ENCODE measurements at regions not wholly inside any gene's neighbourhood (a gene's known extent, or its start where the extent isn't known, plus 50 kb on each side); places are given as distances from the start of the nearest gene placed in this dataset.
"Not testable (repeated sequence)": the region's sequence is repeated elsewhere in the genome, so short reads cannot be mapped to it uniquely, and the experiment has no call there.

- TF ChIP-seq POLR2AphosphoS5 (IDR thresholded peaks at IDR 0.05) = no peak
- no peak for TF ChIP-seq POLR2A (IDR thresholded peaks at IDR 0.05)
- no peak for TF ChIP-seq EP300 (IDR thresholded peaks at IDR 0.05)
- no peak for TF ChIP-seq CTCF (IDR thresholded peaks at IDR 0.05)
- H3K36me3 ChIP-seq = no peaks in the 10 kb centered on the region
- no peak for DNase-seq (ENCODE audit: low spot score in 2 of 2)
- no peaks in the 10 kb centered on the region for H3K9me3 ChIP-seq
- H3K4me1 ChIP-seq = no peaks in the 10 kb centered on the region
- H3K4me3 ChIP-seq = no peak overlapping the region
- 67% methylated on average over 6 of the region's 6 CpGs for WGBS
- H3K27me3 ChIP-seq = no peaks in the 10 kb centered on the region
- H3K27ac ChIP-seq = no peak overlapping the region
Measured at GRCh38 chr13:63446329-63446728, 2030.7 kb upstream of the PCDH20 start.

DNA sequence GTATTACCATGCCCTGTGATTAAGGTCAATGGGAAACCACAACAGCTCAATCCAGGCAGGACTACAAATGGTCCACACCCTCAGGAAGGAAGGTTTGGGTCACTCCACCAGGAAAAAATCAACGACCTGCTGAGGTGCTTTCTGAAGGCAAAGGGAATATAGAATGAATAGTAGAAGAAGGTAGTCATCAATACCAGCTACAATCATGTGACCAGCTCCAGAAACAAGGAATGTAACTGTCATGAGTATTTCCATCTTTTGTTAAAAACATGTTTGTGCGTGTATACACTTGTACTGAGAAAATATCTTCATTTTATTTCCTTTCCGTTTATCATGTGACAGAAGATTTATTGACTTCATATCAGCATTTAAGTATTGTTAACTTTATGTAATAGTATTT lies 2028.6 kb upstream of the PCDH20 start:
- not testable (repeated sequence) for DNase-seq (ENCODE audit: low spot score in 2 of 2); H3K27me3 ChIP-seq; H3K9me3 ChIP-seq; H3K4me1 ChIP-seq; H3K4me3 ChIP-seq; H3K36me3 ChIP-seq; H3K27ac ChIP-seq
- 74% methylated on average over 3 of the region's 3 CpGs for WGBS

GRCh38 chr13:63438951-63439350 lies 2023.3 kb upstream of the PCDH20 start:
- H3K9me3 ChIP-seq = no peaks in the 10 kb centered on the region
- H3K27ac ChIP-seq = no peak overlapping the region
- no peaks in the 10 kb centered on the region for H3K27me3 ChIP-seq
- no peaks in the 10 kb centered on the region for H3K36me3 ChIP-seq
- DNase-seq (ENCODE audit: low spot score in 2 of 2) = no peak
- H3K4me1 ChIP-seq = no peaks in the 10 kb centered on the region
- TF ChIP-seq EP300 (IDR thresholded peaks at IDR 0.05) = no peak
- TF ChIP-seq POLR2A (IDR thresholded peaks at IDR 0.05) = no peak
- no peak for TF ChIP-seq POLR2AphosphoS5 (IDR thresholded peaks at IDR 0.05)
- TF ChIP-seq CTCF (IDR thresholded peaks at IDR 0.05) = no peak
- no peak overlapping the region for H3K4me3 ChIP-seq
- 40% methylated on average over 4 of the region's 4 CpGs for WGBS

- 88% methylated on average over 2 of the region's 2 CpGs for WGBS
- no peak overlapping the region for H3K27ac ChIP-seq
- H3K4me3 ChIP-seq = no peak overlapping the region
- H3K27me3 ChIP-seq = no peaks in the 10 kb centered on the region
- no peaks in the 10 kb centered on the region for H3K9me3 ChIP-seq
- no peak for TF ChIP-seq POLR2A (IDR thresholded peaks at IDR 0.05)
- no peak for TF ChIP-seq POLR2AphosphoS5 (IDR thresholded peaks at IDR 0.05)
- TF ChIP-seq EP300 (IDR thresholded peaks at IDR 0.05) = no peak
- no peak for TF ChIP-seq CTCF (IDR thresholded peaks at IDR 0.05)
- DNase-seq (ENCODE audit: low spot score in 2 of 2) = no peak
- H3K4me1 ChIP-seq = no peaks in the 10 kb centered on the region
- no peaks in the 10 kb centered on the region for H3K36me3 ChIP-seq
Measured at GRCh38 chr13:63436325-63436668, 2020.6 kb upstream of the PCDH20 start.

DNA sequence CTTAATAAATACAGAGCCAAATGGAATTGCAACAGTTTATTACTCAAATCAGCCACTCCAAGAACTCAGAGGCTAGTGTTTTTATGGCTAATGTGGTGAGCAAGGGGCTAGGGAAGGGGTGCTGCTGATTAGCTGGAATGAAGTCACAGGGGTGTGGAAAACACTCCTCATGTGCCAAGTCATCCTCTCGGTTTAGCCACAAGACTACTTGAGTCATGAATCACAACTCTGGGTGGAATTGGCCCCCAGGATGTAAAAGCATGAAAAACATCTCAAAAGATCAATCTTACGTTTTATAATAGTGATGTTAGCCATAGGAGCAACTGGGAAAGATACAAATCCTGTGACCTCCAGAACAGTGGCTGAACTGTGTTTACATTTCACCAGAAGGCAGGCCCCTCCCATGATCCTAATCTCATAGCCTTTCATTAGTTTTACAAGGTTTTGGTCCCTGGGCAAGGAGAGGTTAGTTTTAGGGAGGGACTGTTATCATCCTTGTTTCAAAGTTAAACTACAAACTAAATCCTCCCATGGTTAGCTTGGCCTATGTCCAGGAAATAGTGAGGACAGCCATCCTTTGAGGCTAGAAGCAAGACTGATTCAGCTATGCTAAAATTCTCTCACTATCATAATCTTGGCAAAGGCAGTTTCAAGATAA lies 2020.1 kb upstream of the PCDH20 start:
- TF ChIP-seq EP300 (IDR thresholded peaks at IDR 0.05) (no peak), POLR2A (IDR thresholded peaks at IDR 0.05) (no peak), POLR2AphosphoS5 (IDR thresholded peaks at IDR 0.05) (no peak), CTCF (IDR thresholded peaks at IDR 0.05) (no peak)
- 19% methylated on average over 2 of the region's 2 CpGs for WGBS
- no peak for DNase-seq (ENCODE audit: low spot score in 2 of 2)
- Histone ChIP-seq H3K36me3 (no peaks in the 10 kb centered on the region), H3K4me3 (no peak overlapping the region), H3K4me1 (no peaks in the 10 kb centered on the region), H3K9me3 (no peaks in the 10 kb centered on the region), H3K27ac (no peak overlapping the region), H3K27me3 (no peaks in the 10 kb centered on the region)

GRCh38 chr13:63433546-63434150 lies 2018.0 kb upstream of the PCDH20 start:
- DNase-seq (ENCODE audit: low spot score in 2 of 2) = no peak
- no peak for TF ChIP-seq POLR2A (IDR thresholded peaks at IDR 0.05)
- TF ChIP-seq EP300 (IDR thresholded peaks at IDR 0.05) = no peak
- TF ChIP-seq CTCF (IDR thresholded peaks at IDR 0.05) = no peak
- TF ChIP-seq POLR2AphosphoS5 (IDR thresholded peaks at IDR 0.05) = no peak
- no peaks in the 10 kb centered on the region for H3K27me3 ChIP-seq
- H3K4me3 ChIP-seq = no peak overlapping the region
- H3K9me3 ChIP-seq = no peaks in the 10 kb centered on the region
- H3K4me1 ChIP-seq = no peaks in the 10 kb centered on the region
- H3K27ac ChIP-seq = no peak overlapping the region
- no peaks in the 10 kb centered on the region for H3K36me3 ChIP-seq

Data from suprapubic skin (tissue), 4 donors.